RWPE2 (cell line): ENCODE measurements at regions not wholly inside any gene's neighbourhood (a gene's known extent, or its start where the extent isn't known, plus 50 kb on each side); places are given as distances from the start of the nearest gene placed in this dataset.

Experiments used
- ATAC-seq: fragments of 200-7000 bp; cut with Tn5 transposase; 3 replicates; pipeline ENCODE4 v1.9.1; 2021; ENCODE audit warnings: low read depth
- DNase-seq: peaks from one replicate; pipeline ENCODE4 v3.0.0-alpha.2; 2020; ENCODE audit warnings: low spot score
- H3K27ac ChIP-seq: fragments of 450-650 bp; 2 replicates; pipeline ENCODE4 v1.5.1; 2017; ENCODE audit warnings: mild to moderate bottlenecking; ENCODE audit not compliant: poor library complexity, severe bottlenecking
- H3K27me3 ChIP-seq: fragments of 250-450 bp; sonication (Bioruptor Pico); 2 replicates; pipeline ENCODE4 v1.5.1; 2021; ENCODE audit warnings: mild to moderate bottlenecking, moderate library complexity; ENCODE audit not compliant: insufficient read depth, poor library complexity, severe bottlenecking
- H3K36me3 ChIP-seq: fragments of 250-450 bp; sonication (Bioruptor Pico); 2 replicates; pipeline ENCODE4 v1.5.1; 2020; ENCODE audit warnings: low read depth, mild to moderate bottlenecking, moderate library complexity
- H3K4me1 ChIP-seq: fragments of 250-450 bp; sonication (Bioruptor Pico); 2 replicates; pipeline ENCODE4 v1.5.1; 2021; ENCODE audit warnings: mild to moderate bottlenecking, moderate library complexity; ENCODE audit not compliant: insufficient read depth, poor library complexity, severe bottlenecking
- H3K4me3 ChIP-seq: fragments of 250-450 bp; sonication (Bioruptor Pico); 2 replicates; pipeline ENCODE4 v1.5.1; 2021; ENCODE audit warnings: mild to moderate bottlenecking, moderate library complexity; ENCODE audit not compliant: severe bottlenecking
- H3K9me3 ChIP-seq: fragments of 250-450 bp; sonication (Bioruptor Pico); 2 replicates; pipeline ENCODE4 v1.5.1; 2021; ENCODE audit warnings: mild to moderate bottlenecking, moderate library complexity; ENCODE audit not compliant: severe bottlenecking
- CTCF ChIP-seq: fragments of 450-650 bp; IDR thresholded peaks from one replicate; pipeline ENCODE4 v1.5.1; 2017; ENCODE audit warnings: mild to moderate bottlenecking, moderate library complexity; ENCODE audit not compliant: poor library complexity, severe bottlenecking

DNA sequence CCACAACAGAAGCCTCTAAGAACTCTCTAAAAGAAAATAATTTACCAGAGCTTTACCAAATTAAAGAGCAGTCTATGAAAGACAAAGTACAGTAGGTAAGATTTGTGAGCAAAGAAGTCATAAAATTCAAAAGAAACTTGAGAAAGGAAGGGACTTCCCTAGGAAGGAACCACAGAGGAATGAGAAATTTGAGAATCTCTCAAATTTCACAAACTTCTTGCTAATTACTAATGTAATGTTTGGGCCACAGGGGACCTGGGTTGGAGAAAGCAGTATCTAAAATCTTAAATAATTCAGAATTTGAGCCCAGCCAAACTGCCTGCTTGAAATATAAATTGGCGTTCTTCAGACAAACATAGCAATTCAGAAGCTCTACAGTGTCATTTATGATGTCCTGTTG lies 225.0 kb upstream of the PRR16 start:
- ATAC-seq (no peak), DNase-seq (no peak)
- no peaks in the 10 kb centered on the region for H3K27me3 ChIP-seq
- no peaks in the 10 kb centered on the region for H3K9me3 ChIP-seq
- H3K4me1 ChIP-seq, result no peaks in the 10 kb centered on the region
- H3K27ac ChIP-seq, result no peak overlapping the region
- no peak overlapping the region for H3K4me3 ChIP-seq
- no peak for TF ChIP-seq CTCF
- no peaks in the 10 kb centered on the region for H3K36me3 ChIP-seq

DNA sequence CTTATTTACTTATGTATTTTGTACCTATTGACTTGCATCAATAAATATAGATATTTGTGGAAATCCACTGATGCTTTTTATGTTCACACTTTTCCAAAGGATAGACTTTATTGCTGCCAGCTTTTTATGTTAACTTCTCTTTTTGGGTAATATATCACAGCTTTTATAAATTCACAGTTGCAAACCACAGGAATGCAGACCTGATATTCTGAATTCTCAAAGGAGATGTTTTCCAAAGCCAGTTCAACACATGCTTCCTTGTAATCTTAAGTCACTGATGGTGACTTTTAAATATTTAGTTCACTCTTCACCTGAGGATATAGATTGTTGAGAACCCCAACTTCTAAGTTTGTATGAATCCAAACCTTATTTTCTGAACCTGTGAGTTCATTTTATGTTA lies 223.4 kb upstream of the PRR16 start:
- H3K9me3 ChIP-seq, result no peaks in the 10 kb centered on the region
- no peaks in the 10 kb centered on the region for H3K4me1 ChIP-seq
- no peak overlapping the region for H3K4me3 ChIP-seq
- no peaks in the 10 kb centered on the region for H3K27me3 ChIP-seq
- DNase-seq, result no peak
- no peak for ATAC-seq
- TF ChIP-seq CTCF, result no peak
- no peaks in the 10 kb centered on the region for H3K36me3 ChIP-seq
- no peak overlapping the region for H3K27ac ChIP-seq

- H3K4me1 ChIP-seq, result no peaks in the 10 kb centered on the region
- TF ChIP-seq CTCF, result no peak
- DNase-seq, result no peak
- no peak overlapping the region for H3K27ac ChIP-seq
- no peaks in the 10 kb centered on the region for H3K9me3 ChIP-seq
- H3K27me3 ChIP-seq, result no peaks in the 10 kb centered on the region
- ATAC-seq, result no peak
- H3K36me3 ChIP-seq, result no peaks in the 10 kb centered on the region
- no peak overlapping the region for H3K4me3 ChIP-seq
Observed at GRCh38 chr5:120241400-120241799, 222.7 kb upstream of the PRR16 start.

DNA sequence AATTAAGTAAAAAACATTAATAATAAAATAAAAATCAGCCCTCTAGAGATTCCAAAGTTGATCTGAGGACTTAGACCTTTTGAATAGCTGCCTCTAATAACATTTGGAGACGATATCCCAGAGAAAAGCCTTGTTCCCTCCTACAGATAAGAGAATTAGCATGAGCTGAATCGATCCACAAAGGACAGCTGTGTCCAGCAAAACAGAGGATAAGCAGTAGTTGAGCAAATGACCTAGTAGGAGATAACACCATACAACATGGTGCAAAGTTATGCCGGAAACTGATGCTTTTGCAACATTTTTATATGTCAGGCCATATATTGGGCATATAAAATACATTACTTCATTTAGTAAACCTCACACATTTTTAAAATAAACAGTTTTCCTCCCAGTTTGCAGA lies 212.2 kb upstream of the PRR16 start:
- Histone ChIP-seq H3K4me1 (peaks cover 5% of the 10 kb centered on the region), H3K4me3 (no peak overlapping the region), H3K36me3 (no peaks in the 10 kb centered on the region), H3K27ac (no peak overlapping the region), H3K27me3 (no peaks in the 10 kb centered on the region), H3K9me3 (no peaks in the 10 kb centered on the region)
- no peak for DNase-seq
- ATAC-seq, result no peak
- TF ChIP-seq CTCF, result no peak

GRCh38 chr5:120252839-120253238 lies 211.3 kb upstream of the PRR16 start:
- DNase-seq (no peak), ATAC-seq (peak; percentile 63; the same call in 1 of the 3 replicates)
- Histone ChIP-seq H3K4me1 (peaks cover 5% of the 10 kb centered on the region), H3K36me3 (no peaks in the 10 kb centered on the region), H3K27me3 (no peaks in the 10 kb centered on the region), H3K27ac (no peak overlapping the region), H3K4me3 (no peak overlapping the region), H3K9me3 (no peaks in the 10 kb centered on the region)
- TF ChIP-seq CTCF, result no peak
